NCI-H128 (cell line): ENCODE measurements at regions not wholly inside any gene's neighbourhood (a gene's known extent, or its start where the extent isn't known, plus 50 kb on each side); places are given as distances from the start of the nearest gene placed in this dataset.

Experiments
- DNase-seq: peaks from one replicate; lab custom pipeline; 2025; ENCODE audit not compliant: unreplicated experiment; lab: John Stamatoyannopoulos, UW

DNA sequence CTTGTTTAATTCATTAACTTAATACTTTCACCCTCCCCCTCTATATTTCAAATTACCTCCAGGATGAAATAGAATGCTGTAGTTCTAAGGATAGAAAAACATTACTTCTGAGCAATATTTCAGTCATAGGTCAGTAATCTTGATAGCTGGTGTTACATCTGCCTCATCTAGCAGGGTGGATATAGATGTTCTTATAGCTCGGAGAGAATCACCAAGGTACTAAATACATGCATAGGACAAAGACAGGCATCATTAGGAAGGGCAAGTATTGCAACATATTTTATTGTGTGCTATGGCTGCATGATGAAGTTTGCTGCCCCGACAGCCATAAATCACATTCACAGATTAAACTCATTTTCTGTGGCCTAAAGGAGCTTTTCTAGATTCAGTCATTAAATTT, 601.0 kb downstream of the FGF9 start:
- no peak for DNase-seq

DNA sequence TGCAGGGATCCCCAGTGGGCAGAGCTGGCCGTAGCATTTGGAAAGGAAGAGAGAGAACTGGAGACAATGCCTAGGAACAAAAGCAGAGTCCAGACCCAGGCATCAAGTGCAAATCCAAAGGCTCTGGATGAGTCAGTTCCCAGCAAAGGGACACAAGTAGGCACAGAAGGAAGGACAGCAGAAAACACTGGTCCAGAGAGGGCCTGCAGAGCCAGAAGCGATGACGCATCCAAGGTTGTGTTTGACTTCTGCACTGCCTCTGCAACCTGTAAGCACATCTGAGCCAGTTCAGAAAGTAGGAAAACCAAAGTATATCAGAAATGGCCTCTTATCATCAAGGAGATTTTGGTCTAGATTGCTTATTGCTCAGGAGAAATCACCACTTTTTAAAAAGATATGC, 604.5 kb downstream of the FGF9 start:
- no peak for DNase-seq

DNA sequence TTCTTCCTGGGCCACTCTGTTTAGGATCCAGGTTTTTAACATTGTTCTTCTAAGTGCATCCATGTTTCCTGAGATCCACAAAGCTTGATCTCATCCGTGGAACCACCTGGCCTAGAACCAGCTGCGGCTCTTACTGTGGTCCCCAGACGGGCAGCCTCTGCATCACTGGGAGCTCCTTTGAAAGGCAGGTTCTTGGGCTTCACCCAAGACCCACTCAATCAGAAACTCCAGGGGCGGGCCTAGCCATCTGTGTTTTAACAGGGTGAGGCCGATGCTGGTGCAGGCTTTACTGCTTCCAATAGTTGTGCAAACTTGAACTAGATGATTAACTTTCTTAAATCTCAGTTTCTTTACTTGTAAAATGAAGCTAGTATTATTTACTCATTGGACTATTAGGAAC, 605.7 kb downstream of the FGF9 start:
- no peak for DNase-seq

DNA sequence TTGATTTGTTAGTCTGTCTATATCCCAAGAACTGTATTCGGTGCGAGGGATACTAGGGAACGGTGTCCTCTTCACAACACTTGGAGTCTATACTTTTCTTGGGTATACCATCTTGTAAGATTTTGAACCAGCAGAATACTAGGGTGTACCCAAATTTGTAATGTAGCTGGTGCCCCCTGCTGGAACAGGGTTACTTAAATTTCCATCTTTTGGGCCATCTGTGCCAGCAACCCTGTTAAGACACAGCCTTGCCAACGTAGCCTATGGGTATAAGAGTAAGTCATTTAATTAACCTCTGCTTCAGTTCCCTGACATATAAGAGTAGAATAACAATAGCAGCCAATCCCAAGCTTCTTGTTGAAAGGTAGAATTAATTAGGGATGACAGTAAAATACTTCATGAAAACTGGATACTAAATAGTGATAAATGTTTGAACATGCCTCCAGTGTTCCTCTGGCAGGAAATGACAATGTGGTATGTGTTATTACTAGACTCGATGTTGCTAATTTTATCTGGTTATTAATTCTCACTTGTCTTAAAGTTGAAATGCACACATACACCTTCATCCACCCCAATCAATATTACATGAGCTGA, 607.6 kb downstream of the FGF9 start:
- DNase-seq = peak; percentile 39

DNA sequence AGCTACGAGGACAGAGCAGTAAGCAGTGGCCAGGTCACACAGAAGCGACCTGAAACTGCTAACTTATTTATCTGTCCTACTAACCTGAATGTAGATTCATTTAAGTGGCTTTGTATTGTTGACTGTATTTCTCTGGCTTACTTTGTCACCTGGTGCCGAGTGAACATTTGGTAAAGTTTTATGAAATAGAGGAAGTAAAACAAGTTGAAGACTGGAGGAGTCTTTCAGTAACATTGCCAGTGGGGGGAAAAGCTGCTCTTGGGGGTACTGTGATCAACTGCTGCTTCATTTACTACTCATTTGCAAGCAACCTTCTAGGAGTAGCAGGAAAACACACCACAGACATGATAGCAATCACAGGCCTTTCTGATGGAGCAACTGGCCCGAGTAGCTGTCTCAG, 615.0 kb downstream of the FGF9 start:
- no peak for DNase-seq

DNA sequence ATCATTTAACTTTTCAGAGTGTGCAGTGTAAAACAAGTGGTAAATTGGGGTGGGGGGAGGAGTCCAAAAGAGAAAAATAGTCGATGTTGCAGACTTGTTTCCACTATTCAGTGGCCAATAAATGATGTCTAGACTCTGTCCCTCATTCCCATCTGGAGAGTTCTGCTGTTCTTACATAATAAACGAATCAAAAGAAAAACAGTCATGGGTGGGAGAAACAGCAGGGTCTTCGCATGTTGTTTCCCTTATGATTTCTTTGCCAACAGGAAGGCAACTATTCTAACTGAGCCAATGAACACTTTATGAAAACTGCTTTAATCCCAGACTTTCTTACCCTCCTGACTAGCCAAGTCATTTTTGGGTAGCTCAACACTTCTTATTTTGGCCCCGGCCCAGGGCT, 615.5 kb downstream of the FGF9 start:
- DNase-seq = no peak

DNA sequence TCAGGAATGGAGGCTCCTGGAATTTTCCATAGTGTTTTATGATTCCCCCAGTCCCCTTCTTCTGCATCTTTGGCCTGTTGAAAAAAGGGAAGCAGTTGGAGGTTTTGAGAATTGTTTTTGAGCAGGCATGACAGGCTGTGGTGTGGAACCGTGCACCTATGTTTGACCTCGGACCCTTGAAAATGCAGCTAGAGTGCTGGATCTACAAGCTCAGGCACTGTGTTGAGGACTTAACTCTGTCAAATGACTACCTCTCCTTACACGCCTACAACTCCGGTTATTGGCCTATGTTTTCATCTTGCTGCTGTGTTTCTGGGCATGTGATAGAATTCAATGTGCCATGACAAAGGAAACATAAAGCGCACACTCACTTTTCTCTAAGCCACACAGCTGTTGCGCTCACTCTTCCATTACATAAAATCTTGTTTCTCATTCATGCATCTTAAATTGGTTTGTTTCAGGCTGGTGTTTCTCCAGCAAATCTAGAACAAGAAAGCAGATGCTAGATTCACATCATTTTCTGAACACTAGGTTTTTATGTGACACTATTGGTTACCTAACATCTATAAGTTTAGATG, 616.6 kb downstream of the FGF9 start:
- DNase-seq = no peak

DNA sequence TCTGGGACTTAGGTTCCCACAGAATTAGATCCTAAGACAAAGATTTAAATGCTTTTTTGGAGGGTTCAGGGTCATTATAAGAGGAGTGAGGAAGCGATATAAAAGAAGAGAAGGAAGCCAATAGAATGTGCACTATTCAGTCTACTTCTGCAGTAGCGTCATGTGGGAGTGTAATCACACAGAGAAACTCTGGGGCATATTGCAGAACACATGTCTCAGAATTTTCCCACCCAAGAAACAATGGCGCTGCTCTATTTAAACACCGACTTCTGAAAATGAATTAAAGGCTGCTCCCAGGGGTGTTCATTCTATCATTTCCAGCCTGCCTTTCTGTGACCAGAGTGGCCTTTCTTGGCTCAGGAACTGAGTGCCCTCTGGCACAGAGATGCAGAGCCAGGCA, 617.6 kb downstream of the FGF9 start:
- no peak for DNase-seq

DNA sequence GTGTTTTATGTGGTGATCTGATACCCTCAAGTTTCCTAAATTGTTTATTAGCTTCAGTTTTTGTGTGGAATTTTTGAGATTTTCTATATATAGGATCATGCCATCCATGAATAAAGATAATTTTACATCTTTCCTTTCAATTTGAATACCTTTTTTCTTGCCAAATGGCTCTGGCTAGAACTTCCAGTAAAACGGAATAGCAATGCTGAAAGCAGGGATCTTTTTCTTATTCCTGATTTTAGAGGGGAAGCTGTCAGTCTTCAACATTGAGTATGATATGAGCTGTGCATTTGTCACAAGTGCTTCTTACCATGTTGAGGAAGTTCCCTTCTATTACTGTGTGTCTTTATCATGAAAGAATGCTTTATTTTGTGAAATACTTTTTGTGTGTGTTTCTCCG, 618.8 kb downstream of the FGF9 start:
- no peak for DNase-seq

DNA sequence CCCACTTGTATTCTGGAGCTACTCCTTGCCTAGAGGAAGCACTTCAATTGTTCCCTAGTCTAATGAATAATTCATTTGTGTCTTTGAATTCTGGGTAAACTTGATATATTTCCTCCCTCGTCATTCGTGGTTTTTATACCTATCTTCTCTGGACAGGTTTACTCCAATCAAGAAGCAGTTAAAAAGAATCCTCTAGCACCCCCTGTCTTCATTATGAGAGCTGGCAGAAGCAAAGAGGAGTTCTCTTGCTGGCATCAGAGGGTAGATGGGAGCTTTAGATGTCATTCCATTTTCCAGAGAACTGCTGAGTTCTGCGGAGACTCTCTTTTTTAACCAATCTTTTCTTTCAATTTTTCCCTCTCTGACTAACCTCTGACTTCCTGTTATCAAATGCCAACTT, 627.7 kb downstream of the FGF9 start:
- no peak for DNase-seq

DNA sequence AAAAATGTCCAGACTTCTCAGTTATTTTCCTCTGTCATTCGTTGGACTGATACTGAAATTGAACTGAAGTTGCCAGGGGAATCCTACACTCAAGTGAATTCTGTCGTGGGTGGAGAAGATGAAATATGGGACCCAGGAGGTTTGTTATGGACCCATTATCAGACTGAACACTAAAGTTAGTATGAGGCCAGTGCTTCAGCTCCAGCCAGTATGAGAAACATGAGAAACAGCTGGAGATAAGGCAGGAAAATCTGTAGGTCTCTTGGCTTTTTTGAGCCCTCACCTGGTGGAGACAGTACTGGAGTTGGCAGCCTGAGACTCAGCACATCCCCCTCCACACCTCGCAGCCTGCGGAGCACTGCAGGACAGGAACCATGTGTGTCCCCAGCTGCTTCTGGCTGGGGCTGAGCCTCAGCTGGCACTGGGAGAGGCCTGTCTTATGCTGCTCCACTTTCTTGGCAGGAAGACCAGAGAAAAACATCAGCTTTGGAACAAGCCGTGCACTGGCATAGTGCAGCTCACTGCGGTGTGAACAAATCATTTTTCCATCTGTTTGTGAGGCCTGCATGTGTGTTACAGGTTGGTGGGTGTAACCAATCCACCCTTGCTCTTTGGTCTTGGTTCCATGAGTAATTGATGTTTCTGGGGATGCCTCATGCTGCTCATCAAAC, 641.0 kb downstream of the FGF9 start:
- no peak for DNase-seq

DNA sequence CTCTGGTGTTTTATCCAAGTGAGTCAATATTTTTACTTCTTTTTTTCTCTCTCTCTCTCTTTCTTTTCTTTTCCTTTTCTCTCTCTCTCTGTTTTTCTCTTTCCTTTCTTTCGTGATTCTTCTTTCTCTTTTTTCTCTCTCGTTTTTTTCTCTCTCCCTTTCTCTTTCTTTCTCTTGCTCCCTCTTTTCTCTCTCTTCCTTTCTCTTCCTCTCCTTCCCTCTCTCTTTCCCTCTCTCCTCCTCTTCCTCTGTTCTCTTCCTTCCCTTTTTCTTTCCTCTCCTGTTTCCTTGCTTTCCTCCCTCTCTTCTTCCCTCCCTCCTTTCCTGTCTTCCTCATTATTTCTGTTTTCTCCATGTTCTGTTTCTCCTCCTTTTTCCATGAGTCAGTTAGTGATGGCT, 641.5 kb downstream of the FGF9 start:
- DNase-seq = no peak

DNA sequence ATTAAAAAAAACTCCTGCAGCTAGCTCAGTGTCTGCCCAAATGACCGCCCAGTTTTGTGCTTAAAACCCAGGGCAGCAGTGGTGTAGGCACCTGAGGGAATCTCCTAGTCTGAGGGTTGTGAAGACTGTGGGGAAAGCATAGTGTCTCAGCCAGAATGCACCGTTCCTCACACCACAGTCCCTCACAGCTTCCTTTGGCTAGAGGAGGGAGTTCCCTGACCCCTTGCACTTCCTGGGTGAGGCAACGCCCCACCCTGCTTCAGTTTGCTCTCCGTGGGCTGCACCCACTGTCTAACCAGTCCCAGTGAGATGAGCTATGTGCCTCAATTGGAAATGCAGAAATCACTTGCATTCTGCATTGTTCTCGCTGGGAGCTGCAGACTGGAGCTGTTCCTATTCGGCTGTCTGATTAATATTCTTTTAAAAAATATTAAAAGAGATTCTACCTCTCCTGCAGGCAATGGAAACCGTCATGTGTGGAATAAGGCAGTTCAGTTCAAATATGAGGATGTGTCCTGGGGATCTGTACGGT, 645.7 kb downstream of the FGF9 start:
- no peak for DNase-seq

DNA sequence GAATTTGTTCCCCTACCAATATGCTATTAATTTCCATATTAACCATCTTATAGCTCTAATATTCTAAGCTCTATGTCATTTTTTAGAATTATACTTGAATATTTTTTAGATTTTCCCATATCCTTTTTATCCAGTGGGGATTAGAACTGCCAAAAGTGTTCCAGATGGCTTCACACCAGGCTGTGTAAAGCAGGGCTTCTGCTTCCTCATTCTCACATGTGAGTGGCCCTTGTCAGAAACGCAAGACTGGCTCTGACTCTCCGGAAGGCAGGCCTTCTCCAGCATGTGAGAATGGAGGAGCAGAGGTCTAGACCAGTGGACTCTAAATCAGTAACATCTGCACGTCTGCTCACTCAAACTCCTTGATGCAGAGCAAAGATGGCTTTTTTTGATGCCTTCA, 650.1 kb downstream of the FGF9 start:
- DNase-seq = no peak

DNA sequence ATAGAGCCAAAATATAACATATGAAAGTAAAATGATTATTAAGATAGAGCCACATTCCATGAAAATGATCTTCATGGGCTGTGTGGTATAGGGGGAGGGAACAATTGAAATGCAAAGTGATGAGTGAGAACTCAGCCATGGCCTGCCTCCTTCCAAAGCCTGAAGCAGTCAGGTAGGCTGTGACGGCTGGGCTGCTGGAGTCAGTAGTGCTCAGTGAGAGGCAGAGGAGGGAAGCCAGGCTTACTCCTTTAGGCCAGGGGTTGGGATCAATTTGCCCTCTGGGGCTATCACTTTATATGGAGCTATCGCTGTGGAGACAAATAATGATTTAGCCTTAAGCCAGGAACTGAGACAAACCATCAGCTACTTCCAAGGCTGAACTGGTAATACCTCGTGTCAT, 654.9 kb downstream of the FGF9 start:
- no peak for DNase-seq

DNA sequence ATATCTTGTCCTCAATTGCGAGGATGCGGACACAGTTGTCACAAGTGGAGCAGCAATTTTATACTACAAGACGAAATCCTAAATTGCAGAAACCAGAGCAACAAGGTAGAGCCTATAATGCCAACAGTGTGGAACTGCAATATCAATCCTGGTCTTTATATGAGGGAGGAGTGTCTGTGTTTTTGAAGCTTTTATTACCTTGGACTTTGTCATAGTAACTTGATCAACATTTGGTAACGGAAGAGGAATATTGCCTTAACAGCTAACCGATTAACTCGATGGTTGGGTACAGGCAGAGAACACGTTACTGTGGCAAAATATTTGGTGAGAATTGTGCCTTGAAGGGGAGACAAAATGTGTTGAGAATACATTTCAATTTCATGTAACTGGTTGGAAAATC, 661.5 kb downstream of the FGF9 start:
- DNase-seq = no peak

DNA sequence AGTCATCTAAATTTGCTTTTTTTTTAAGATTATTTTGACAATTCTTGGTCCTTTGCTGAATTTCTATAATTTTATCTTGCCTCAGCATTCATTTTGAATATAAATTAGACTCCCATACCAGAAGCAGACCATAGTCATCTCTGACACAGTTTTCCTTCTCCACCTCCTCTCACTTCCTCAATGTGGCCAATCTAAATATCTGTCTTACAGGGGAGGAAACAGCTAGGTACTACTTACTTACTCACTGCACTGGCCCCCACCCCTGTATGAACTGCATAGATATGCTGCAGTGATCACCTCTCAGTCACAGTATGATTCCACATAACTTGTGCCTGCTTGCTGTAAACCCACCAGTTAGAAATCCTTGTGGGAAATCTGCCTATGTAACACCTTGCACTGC, 665.6 kb downstream of the FGF9 start:
- DNase-seq = no peak

DNA sequence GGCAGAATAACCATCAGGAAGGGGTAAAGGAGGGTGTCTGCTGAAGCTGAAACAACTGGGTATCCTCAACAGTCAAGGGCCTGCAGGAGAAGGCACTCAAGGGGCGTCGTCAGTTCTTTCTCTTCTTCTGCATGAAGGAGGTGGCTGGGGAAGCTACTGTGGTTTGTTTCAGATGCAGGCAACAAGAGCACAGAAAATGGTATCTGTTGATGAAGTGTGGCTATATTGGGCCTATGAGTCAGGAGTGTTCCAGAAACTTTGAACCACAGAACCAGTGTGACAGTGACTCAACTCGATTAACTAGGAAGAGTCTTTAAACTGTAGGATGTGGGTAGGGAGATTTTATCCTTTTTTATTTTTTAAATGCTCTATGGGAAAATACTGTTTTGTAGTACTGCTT, 686.3 kb downstream of the FGF9 start:
- no peak for DNase-seq

DNA sequence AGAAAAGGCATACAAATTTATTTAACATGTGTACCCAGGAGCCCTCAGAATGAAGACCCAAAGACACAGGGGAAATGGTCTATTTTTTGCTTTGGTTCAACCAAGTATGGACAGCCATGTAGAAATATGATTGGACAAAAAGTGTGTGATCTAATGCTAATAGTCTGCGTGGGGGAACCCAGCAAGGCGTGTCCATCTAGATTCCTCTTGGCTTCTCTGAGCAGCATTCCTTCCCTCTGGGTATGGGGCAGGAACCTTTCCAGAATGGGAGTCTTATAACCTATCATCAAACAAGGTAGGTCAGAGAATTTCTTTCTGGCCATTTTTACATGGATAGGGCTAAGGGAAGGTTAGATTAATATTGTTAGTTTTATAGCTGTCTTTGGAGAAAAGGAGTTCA, 698.2 kb downstream of the FGF9 start:
- no peak for DNase-seq

DNA sequence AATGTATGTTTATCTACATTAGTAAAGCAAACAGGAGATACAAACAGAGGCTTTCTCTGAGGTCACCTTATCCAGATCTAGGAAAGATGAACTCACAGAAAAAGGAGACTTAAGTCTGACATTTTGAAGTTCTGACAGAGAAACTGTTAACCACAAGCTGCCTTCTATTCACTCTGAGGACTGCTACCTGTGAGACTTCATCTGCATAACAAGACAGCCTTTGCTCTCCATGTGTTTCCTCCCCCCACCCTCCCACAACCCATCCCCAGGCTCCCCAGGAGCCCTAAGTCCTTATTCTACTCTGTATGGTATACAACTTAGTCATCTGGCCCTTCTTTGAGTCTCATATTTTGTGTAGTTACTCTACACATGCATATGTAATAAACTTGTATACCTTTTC, 699.0 kb downstream of the FGF9 start:
- DNase-seq = no peak

DNA sequence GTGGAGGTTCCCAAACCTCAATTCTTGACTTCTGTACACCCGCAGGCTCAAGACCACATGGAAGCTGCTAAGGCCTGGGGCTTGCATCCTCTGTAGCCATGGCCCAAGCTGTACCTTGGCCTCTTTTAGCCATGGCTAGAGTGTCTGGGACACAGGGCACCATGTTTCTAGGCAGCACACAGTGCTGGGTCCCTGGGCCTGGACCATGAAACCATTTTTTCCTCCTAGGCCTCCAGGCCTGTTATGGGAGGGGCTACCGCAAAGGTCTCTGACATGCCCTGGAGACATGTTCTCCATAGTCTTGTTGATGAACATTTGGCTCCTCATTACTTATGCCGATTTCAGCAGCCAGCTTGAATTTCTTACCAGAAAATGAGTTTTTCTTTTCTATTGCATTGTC, 701.4 kb downstream of the FGF9 start:
- DNase-seq = no peak

DNA sequence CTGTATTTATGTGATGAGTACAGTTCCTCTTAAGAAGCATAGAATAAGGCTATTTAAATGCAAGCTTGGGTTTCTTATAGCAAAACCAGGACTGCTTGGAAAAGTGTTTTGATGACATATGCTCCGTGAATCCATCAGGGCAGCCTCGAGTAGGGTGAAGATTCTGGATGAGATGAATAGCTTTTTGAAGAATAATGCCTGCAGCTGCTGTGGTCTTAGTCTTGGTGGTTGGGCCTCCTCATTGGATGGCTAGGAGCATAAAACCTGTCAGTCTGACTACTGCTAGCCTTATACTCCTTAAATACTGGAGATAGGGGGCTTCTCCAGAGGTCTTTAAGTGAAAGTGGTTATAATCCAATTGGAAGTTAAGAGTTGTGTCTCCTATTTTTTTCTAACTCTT, 704.3 kb downstream of the FGF9 start:
- DNase-seq = no peak

DNA sequence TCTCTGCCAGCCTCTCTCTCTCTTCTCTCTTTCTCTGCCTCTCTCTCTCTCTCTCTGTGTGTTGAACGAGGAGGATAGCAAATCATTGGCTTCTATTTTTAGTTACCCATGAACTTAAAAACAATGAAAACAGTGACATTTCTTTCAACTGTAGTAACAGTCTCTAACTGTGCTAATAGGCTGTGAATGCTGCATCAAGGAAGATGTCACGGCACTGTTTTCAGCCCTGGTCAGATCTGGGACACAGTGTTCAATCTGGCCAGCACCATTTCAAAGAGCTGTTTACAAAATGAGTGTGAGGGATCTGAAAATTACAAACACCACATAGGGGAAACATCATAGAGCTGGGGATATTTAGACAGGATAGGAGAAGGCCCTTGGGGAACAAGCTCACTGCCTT, 717.0 kb downstream of the FGF9 start:
- no peak for DNase-seq
